H1 (cell line): ENCODE measurements at regions not wholly inside any gene's neighbourhood (a gene's known extent, or its start where the extent isn't known, plus 50 kb on each side); places are given as distances from the start of the nearest gene placed in this dataset.

Experiments
- CTCF ChIA-PET: fragments of 300-600 bp; sonication (Branson Sonifier 250); formaldehyde crosslinking; loops from one replicate; lab custom pipeline; 2021; ENCODE audit not compliant: partially characterized antibody; lab: Charles Lee
- POLR2A ChIA-PET: fragments of 300-600 bp; sonication (Branson Sonifier 250); formaldehyde crosslinking; loops from one replicate; lab custom pipeline; 2021; ENCODE audit warnings: inconsistent platforms; ENCODE audit not compliant: partially characterized antibody; lab: Charles Lee
- DNase-seq, 2 experiments: peaks; one replicate each; pipeline versions ENCODE4 v3.0.0 to v3.0.0-alpha.2; 2010 to 2022; ENCODE audit warnings: low spot score in 2 of 2, low read depth in 1 of 2, mixed read lengths in 1 of 2
- FAIRE-seq: peaks from 2 replicates; lab custom pipeline; 2011; peaks lifted over from hg19 to GRCh38; lab: Jason Lieb, UNC
- H2AFZ ChIP-seq: 2 replicates; pipeline ENCODE4 v1.8.1; 2012; ENCODE audit warnings: low read length, inconsistent platforms
- H2AK5ac ChIP-seq: 2 replicates; pipeline ENCODE4 v1.6.1; 2013; ENCODE audit warnings: low read depth, low read length
- H2BK120ac ChIP-seq: replicated peaks from 2 replicates; pipeline ENCODE3; 2013; ENCODE audit warnings: low read depth, low read length, inconsistent platforms
- H2BK12ac ChIP-seq: 2 replicates; pipeline ENCODE4 v1.6.1; 2013; ENCODE audit warnings: low read depth, low read length
- H2BK15ac ChIP-seq: 2 replicates; pipeline ENCODE4 v1.6.1; 2013; ENCODE audit warnings: low read length
- H2BK20ac ChIP-seq: 2 replicates; pipeline ENCODE4 v1.6.1; 2013; ENCODE audit warnings: low read length
- H2BK5ac ChIP-seq: 2 replicates; pipeline ENCODE4 v1.6.1; 2013; ENCODE audit warnings: low read depth, low read length
- H3K14ac ChIP-seq: 2 replicates; pipeline ENCODE4 v1.6.1; 2013; ENCODE audit warnings: inconsistent platforms; ENCODE audit not compliant: insufficient read length
- H3K18ac ChIP-seq: 2 replicates; pipeline ENCODE4 v1.6.1; 2013; ENCODE audit warnings: low read length; ENCODE audit errors: extremely low read depth
- H3K23ac ChIP-seq: 2 replicates; pipeline ENCODE4 v1.6.1; 2013; ENCODE audit warnings: inconsistent platforms; ENCODE audit not compliant: insufficient read length
- H3K23me2 ChIP-seq: 2 replicates; pipeline ENCODE4 v1.6.1; 2013; ENCODE audit warnings: low read depth, low read length
- H3K27ac ChIP-seq: 2 replicates; pipeline ENCODE4 v1.6.1; 2011; ENCODE audit warnings: low read depth, low read length, inconsistent platforms
- H3K27me3 ChIP-seq, 4 experiments: replicated peaks in 1 of 4; 1 replicate in 1 of 4; 2 replicates in 3 of 4; pipeline versions ENCODE4 v1.6.1 to v1.8.1; 2011 to 2013; ENCODE audit warnings: low read length in 3 of 4, mild to moderate bottlenecking in 3 of 4, inconsistent platforms in 2 of 4, mixed read lengths in 2 of 4, moderate library complexity in 1 of 4; ENCODE audit not compliant: control insufficient read depth in 3 of 4, insufficient read depth in 3 of 4; ENCODE audit errors: extremely low read depth in 1 of 4
- H3K36me3 ChIP-seq, 4 experiments: 2 replicates each; pipeline versions ENCODE4 v1.6.1 to v1.8.1; 2011 to 2013; ENCODE audit warnings: mild to moderate bottlenecking in 4 of 4, low read length in 3 of 4, moderate library complexity in 2 of 4, control low read depth in 1 of 4, inconsistent platforms in 1 of 4; ENCODE audit not compliant: insufficient read depth in 4 of 4, control insufficient read depth in 2 of 4
- H3K4ac ChIP-seq: replicated peaks from 2 replicates; pipeline ENCODE3; 2013; ENCODE audit warnings: low read length, low read depth, mixed read lengths, inconsistent platforms; ENCODE audit not compliant: insufficient read length
- H3K4me1 ChIP-seq, 4 experiments: replicated peaks in 1 of 4; 1 replicate in 1 of 4; 2 replicates in 3 of 4; pipeline versions ENCODE4 v1.6.1 to v1.8.1; 2011 to 2013; ENCODE audit warnings: low read length in 3 of 4, inconsistent platforms in 2 of 4, mixed read lengths in 1 of 4; ENCODE audit not compliant: insufficient read depth in 4 of 4, control insufficient read depth in 3 of 4
- H3K4me2 ChIP-seq, 2 experiments: 2 replicates each; pipeline versions ENCODE4 v1.6.1 to v1.8.1; 2011 to 2013; ENCODE audit warnings: low read depth in 2 of 2, low read length in 2 of 2, control low read depth in 1 of 2, inconsistent platforms in 1 of 2, mild to moderate bottlenecking in 1 of 2; ENCODE audit not compliant: insufficient read depth in 1 of 2
- H3K4me3 ChIP-seq, 4 experiments: fragments of 200-600, 300-600 bp in 1 of 4; sonication (generic), shearing (Covaris generic), sonication (Bioruptor Twin) in 1 of 4; 2 replicates each; pipeline versions ENCODE4 v1.5.1 to v1.8.1; 2011 to 2016; ENCODE audit warnings: low read length in 4 of 4, low read depth in 3 of 4, control low read depth in 2 of 4, inconsistent platforms in 2 of 4, mild to moderate bottlenecking in 2 of 4, mixed read lengths in 1 of 4, moderate library complexity in 1 of 4; ENCODE audit not compliant: insufficient read depth in 2 of 4; ENCODE audit errors: extremely low read depth in 1 of 4
- H3K56ac ChIP-seq: replicated peaks from 2 replicates; pipeline ENCODE3; 2013; ENCODE audit warnings: low read depth, mild to moderate bottlenecking, mixed read lengths, low read length, inconsistent platforms; ENCODE audit not compliant: insufficient read length
- H3K79me1 ChIP-seq: 2 replicates; pipeline ENCODE4 v1.6.1; 2013; ENCODE audit warnings: low read depth, low read length, control low read depth
- H3K79me2 ChIP-seq, 2 experiments: 2 replicates each; pipeline versions ENCODE4 v1.6.1 to v1.8.1; 2012 to 2013; ENCODE audit warnings: low read length in 2 of 2, mild to moderate bottlenecking in 2 of 2, inconsistent platforms in 1 of 2; ENCODE audit not compliant: insufficient read depth in 2 of 2, control insufficient read depth in 1 of 2
- H3K9ac ChIP-seq, 4 experiments: replicated peaks in 1 of 4; 1 replicate in 1 of 4; 2 replicates in 3 of 4; pipeline versions ENCODE4 v1.6.1 to v1.8.1; 2011 to 2013; ENCODE audit warnings: low read depth in 3 of 4, low read length in 3 of 4, control low read depth in 2 of 4, mild to moderate bottlenecking in 2 of 4, moderate library complexity in 2 of 4, inconsistent platforms in 1 of 4; ENCODE audit errors: extremely low read depth in 1 of 4
- H3K9me3 ChIP-seq, 2 experiments: 2 replicates each; pipeline versions ENCODE4 v1.6.1 to v1.8.1; 2012 to 2013; ENCODE audit warnings: mild to moderate bottlenecking in 2 of 2, moderate library complexity in 2 of 2, control low read depth in 1 of 2, inconsistent platforms in 1 of 2, low read depth in 1 of 2, low read length in 1 of 2, mixed read lengths in 1 of 2; ENCODE audit not compliant: insufficient read depth in 2 of 2
- H4K20me1 ChIP-seq, 2 experiments: replicated peaks in 1 of 2; 2 replicates each; pipeline versions ENCODE3 to v1.8.1; 2011 to 2013; ENCODE audit warnings: inconsistent platforms in 2 of 2, low read length in 2 of 2, mild to moderate bottlenecking in 1 of 2; ENCODE audit not compliant: insufficient read depth in 2 of 2, control insufficient read depth in 1 of 2
- H4K5ac ChIP-seq: 2 replicates; pipeline ENCODE4 v1.6.1; 2013; ENCODE audit warnings: low read length, low read depth, mixed read lengths, inconsistent platforms; ENCODE audit not compliant: insufficient read length
- H4K8ac ChIP-seq: 2 replicates; pipeline ENCODE4 v1.8.0; 2013; ENCODE audit warnings: mild to moderate bottlenecking, moderate library complexity, low read length, inconsistent platforms; ENCODE audit not compliant: insufficient read depth; ENCODE audit errors: extremely low read depth
- H4K91ac ChIP-seq: replicated peaks from 2 replicates; pipeline ENCODE3; 2013; ENCODE audit warnings: low read length, mixed read lengths, inconsistent platforms; ENCODE audit not compliant: insufficient read length
- BCL11A ChIP-seq, 2 experiments: IDR thresholded peaks; one replicate each; pipeline ENCODE4 v1.6.1; 2011; ENCODE audit warnings: low read depth in 2 of 2, low read length in 2 of 2, mild to moderate bottlenecking in 2 of 2
- BRCA1 ChIP-seq: IDR thresholded peaks from 2 replicates; pipeline ENCODE4 v1.6.1; 2012; ENCODE audit warnings: low read depth, low read length, improper control_type of control experiment
- CEBPB ChIP-seq: IDR thresholded peaks from 2 replicates; pipeline ENCODE4 v1.6.1; 2012; ENCODE audit warnings: low read depth, low read length
- CHD1 ChIP-seq: IDR thresholded peaks from 2 replicates; pipeline ENCODE4 v1.6.1; 2012; ENCODE audit warnings: low read depth, low read length, improper control_type of control experiment
- GTF2F1 ChIP-seq: IDR thresholded peaks from 2 replicates; pipeline ENCODE4 v1.6.1; 2012; ENCODE audit warnings: low read depth, low read length, improper control_type of control experiment, borderline replicate concordance
- RFX5 ChIP-seq: IDR thresholded peaks from 2 replicates; pipeline ENCODE4 v1.6.1; 2011; ENCODE audit warnings: low read depth, low read length, improper control_type of control experiment, borderline replicate concordance
- SIN3A ChIP-seq, 2 experiments: IDR thresholded peaks in 1 of 2; conservative IDR thresholded peaks in 1 of 2; 2 replicates each; pipeline ENCODE4 v1.6.1; 2011 to 2012; ENCODE audit warnings: low read length in 2 of 2, improper control_type of control experiment in 1 of 2, low read depth in 1 of 2, mild to moderate bottlenecking in 1 of 2
- SIX5 ChIP-seq: IDR thresholded peaks from 2 replicates; pipeline ENCODE4 v1.6.1; 2011; ENCODE audit warnings: mild to moderate bottlenecking, low read depth, low read length
- SP4 ChIP-seq: IDR thresholded peaks from 2 replicates; pipeline ENCODE4 v1.6.1; 2012; ENCODE audit warnings: low read length, inconsistent platforms
- TBP ChIP-seq: IDR thresholded peaks from 2 replicates; pipeline ENCODE4 v1.6.1; 2011; ENCODE audit warnings: low read depth, low read length, improper control_type of control experiment
- WGBS, 2 experiments: shearing (Covaris generic) in 1 of 2; methylation state at CpG; one replicate each; pipeline versions ENCODE4 v1.1.6 to v1.1.7; 2013 to 2015; ENCODE audit warnings: low lambda C conversion rate in 2 of 2, mixed read lengths in 2 of 2, inconsistent platforms in 1 of 2, low coverage in 1 of 2, missing lambda C conversion rate in 1 of 2; ENCODE audit not compliant: insufficient replicate concordance in 2 of 2, insufficient coverage in 1 of 2, insufficient read length in 1 of 2; ENCODE audit errors: extremely low coverage in 1 of 2, missing lambda C conversion rate in 1 of 2; 5-methylcytosine and 5-hydroxymethylcytosine counted together
- TF ChIP-seq, protein P1 (sequence below), 3 experiments: IDR thresholded peaks; 1 replicate in 2 of 3; 2 replicates in 1 of 3; pipeline versions ENCODE4 v1.5.1 to v1.6.1; 2011; ENCODE audit warnings: low read length in 3 of 3, mild to moderate bottlenecking in 3 of 3, inconsistent platforms in 2 of 3, low read depth in 1 of 3, moderate library complexity in 1 of 3; ENCODE audit not compliant: insufficient read depth in 1 of 3; ENCODE audit errors: control extremely low read depth in 1 of 3
- TF ChIP-seq, protein P2 (sequence below): IDR thresholded peaks from 2 replicates; pipeline ENCODE4 v1.6.1; 2011; ENCODE audit warnings: low read depth, mild to moderate bottlenecking, low read length; ENCODE audit not compliant: insufficient read depth

DNA sequence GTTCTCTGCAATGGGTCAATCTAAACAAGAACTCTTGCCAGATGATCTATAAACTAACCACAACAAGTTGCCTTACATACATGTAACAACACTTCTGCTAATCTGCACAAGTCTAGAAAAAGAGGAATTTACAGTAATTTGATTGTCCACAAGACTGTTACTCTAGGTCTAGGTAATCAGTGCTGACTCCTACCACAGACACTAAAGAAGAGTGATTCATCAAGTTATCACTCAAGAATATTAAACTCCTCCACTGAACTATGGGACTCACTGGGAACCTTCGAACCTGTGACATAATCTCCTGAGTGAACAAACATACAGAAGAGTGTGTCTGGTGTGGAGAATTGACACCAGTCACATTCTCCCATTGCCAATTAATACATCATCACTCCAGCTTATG lies 138.3 kb downstream of the ANXA2 start:
- H2BK12ac ChIP-seq: no peak overlapping the region
- H3K23ac ChIP-seq: no peak overlapping the region
- no peak overlapping the region for H2BK20ac ChIP-seq
- no peak overlapping the region for H2BK5ac ChIP-seq
- no peaks in the 10 kb centered on the region for H3K79me1 ChIP-seq
- no peak overlapping the region for H3K18ac ChIP-seq
- FAIRE-seq (no peak), DNase-seq (no peak)
- H4K5ac ChIP-seq: no peak overlapping the region
- no peaks in the 10 kb centered on the region for H3K4me1 ChIP-seq
- no peak overlapping the region for H3K27ac ChIP-seq
- ChIA-PET POLR2A (no interaction called here), CTCF (interaction anchor here (2.5 to 2.8 kb wide), 2 partner anchors 9 to 12 kb away, joined by 6 to 15 read pairs; no protein-coding TSS in a partner anchor)
- H3K56ac ChIP-seq: no peak overlapping the region
- no peak overlapping the region for H2AK5ac ChIP-seq
- no peaks in the 10 kb centered on the region for H3K9me3 ChIP-seq
- H2BK120ac ChIP-seq: no peak overlapping the region
- no peaks in the 10 kb centered on the region for H3K23me2 ChIP-seq
- H3K27me3 ChIP-seq: 0 out of 7 replicates have a peak, but pooled peaks cover 0 to 2% (median under 1%) of the 10 kb centered on the region in 4 experiments
- 81% methylated on average over 1 of the region's 1 CpG; no CpG with 5 or more reads in 1 of the 2 experiments for WGBS, 2 experiments
- no peaks in the 10 kb centered on the region for H3K79me2 ChIP-seq
- no peak overlapping the region for H2AFZ ChIP-seq
- H3K4ac ChIP-seq: no peak overlapping the region
- no peak overlapping the region for H4K91ac ChIP-seq
- H2BK15ac ChIP-seq: no peak overlapping the region
- no peak overlapping the region for H3K4me3 ChIP-seq
- no peaks in the 10 kb centered on the region for H3K36me3 ChIP-seq
- no peak overlapping the region for H4K8ac ChIP-seq
- no peak overlapping the region for H3K14ac ChIP-seq
- no peak overlapping the region for H3K9ac ChIP-seq
- no peak overlapping the region for H3K4me2 ChIP-seq
- no peaks in the 10 kb centered on the region for H4K20me1 ChIP-seq
- TF ChIP-seq CHD1: no peak
- TF ChIP-seq GTF2F1: no peak
- no peak for TF ChIP-seq BCL11A (IDR thresholded peaks at IDR 0.05; ENCODE audit: low read depth in 2 of 2, low read length in 2 of 2)
- TF ChIP-seq BRCA1: no peak
- TF ChIP-seq, protein P1, sequence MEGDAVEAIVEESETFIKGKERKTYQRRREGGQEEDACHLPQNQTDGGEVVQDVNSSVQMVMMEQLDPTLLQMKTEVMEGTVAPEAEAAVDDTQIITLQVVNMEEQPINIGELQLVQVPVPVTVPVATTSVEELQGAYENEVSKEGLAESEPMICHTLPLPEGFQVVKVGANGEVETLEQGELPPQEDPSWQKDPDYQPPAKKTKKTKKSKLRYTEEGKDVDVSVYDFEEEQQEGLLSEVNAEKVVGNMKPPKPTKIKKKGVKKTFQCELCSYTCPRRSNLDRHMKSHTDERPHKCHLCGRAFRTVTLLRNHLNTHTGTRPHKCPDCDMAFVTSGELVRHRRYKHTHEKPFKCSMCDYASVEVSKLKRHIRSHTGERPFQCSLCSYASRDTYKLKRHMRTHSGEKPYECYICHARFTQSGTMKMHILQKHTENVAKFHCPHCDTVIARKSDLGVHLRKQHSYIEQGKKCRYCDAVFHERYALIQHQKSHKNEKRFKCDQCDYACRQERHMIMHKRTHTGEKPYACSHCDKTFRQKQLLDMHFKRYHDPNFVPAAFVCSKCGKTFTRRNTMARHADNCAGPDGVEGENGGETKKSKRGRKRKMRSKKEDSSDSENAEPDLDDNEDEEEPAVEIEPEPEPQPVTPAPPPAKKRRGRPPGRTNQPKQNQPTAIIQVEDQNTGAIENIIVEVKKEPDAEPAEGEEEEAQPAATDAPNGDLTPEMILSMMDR (IDR thresholded peaks at IDR 0.05; ENCODE audit: control extremely low read depth in 1 of 3, insufficient read depth in 1 of 3, low read depth in 1 of 3, low read length in 3 of 3): no peak
- TF ChIP-seq SP4: no peak
- TF ChIP-seq, protein P2, sequence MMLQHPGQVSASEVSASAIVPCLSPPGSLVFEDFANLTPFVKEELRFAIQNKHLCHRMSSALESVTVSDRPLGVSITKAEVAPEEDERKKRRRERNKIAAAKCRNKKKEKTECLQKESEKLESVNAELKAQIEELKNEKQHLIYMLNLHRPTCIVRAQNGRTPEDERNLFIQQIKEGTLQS: no peak
- TF ChIP-seq CEBPB: no peak
- TF ChIP-seq SIN3A (conservative IDR thresholded peaks at IDR 0.05 in 1 of 2, IDR thresholded peaks at IDR 0.05 in 1 of 2; ENCODE audit: low read depth in 1 of 2, low read length in 2 of 2): no peak
- TF ChIP-seq TBP: no peak
- TF ChIP-seq RFX5: no peak
- TF ChIP-seq SIX5: no peak
